ENCODE measurements at regions not wholly inside any gene's neighbourhood (a gene's known extent, or its start where the extent isn't known, plus 50 kb on each side); places are given as distances from the start of the nearest gene placed in this dataset.

DNA sequence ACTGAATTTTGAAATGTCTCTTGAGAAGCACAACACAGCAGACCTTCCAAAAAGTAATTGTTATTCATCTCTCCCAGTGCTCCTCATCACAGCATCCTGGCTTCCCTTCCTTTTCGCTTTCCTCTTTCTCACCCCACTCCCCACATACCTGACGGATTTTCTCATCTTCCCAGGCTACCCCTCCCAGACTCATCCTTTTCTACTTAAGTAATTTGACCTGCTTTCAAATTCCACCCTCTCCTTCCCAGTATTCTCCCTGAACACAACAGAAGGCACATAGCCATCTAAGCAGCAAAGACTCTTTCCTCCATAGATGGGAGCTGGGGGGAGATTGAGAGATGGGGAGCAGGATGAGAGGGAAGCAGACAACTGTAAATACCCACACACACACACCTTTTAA lies 187.1 kb upstream of the STT3B start:
- H3K27me3 ChIP-seq (ENCODE audit: insufficient read depth, low read length) = no peaks in the 10 kb centered on the region
- no peak overlapping the region for H3K27ac ChIP-seq (ENCODE audit: low read length)
- peaks cover 3% of the 10 kb centered on the region; the same call in 1 of the 2 replicates for H3K9me3 ChIP-seq (ENCODE audit: insufficient read depth, low read depth, low read length)

DNA sequence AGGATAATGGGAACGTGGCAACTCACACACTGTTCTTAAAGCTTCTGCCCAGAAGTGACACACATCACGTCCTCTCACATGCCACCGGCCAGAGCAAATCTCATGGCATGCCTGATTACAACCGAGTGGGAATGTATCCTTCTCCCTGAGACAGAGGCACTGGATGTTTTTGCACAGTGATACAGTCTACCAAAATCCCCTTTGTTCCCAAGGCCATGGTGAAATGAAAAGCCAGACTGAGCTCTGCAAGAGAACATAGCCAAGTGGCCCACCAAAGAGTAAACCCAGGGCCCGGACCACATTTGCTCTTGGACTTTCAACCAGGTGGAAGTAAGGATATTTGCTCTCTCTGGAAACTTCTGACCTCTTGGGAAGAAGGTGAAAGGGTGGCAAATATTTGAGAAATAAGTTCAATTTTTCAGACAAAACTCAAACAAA lies 186.2 kb upstream of the STT3B start:
- peaks cover 3% of the 10 kb centered on the region; the same call in 1 of the 2 replicates for H3K9me3 ChIP-seq (ENCODE audit: insufficient read depth, low read depth, low read length)
- H3K9ac ChIP-seq (ENCODE audit: low read depth, low read length) = no peak overlapping the region
- no peaks in the 10 kb centered on the region for H3K27me3 ChIP-seq (ENCODE audit: insufficient read depth, low read length)
- H3K36me3 ChIP-seq (ENCODE audit: insufficient read depth, low read depth, low read length) = no peaks in the 10 kb centered on the region
- H3K27ac ChIP-seq (ENCODE audit: low read length) = no peak overlapping the region
- 0 out of 2 replicates have a peak, but pooled peaks cover 8% of the 10 kb centered on the region for H3K4me1 ChIP-seq (ENCODE audit: insufficient read depth, low read length)
- no peak overlapping the region for H3K4me3 ChIP-seq (ENCODE audit: low read length)

More for the DNA sequence above, 187.1 kb upstream of the STT3B start:
- H3K4me3 ChIP-seq (ENCODE audit: low read length) = no peak overlapping the region
- H3K9ac ChIP-seq (ENCODE audit: low read depth, low read length) = no peak overlapping the region
- H3K36me3 ChIP-seq (ENCODE audit: insufficient read depth, low read depth, low read length) = no peaks in the 10 kb centered on the region
- 0 out of 2 replicates have a peak, but pooled peaks cover 6% of the 10 kb centered on the region for H3K4me1 ChIP-seq (ENCODE audit: insufficient read depth, low read length)

DNA sequence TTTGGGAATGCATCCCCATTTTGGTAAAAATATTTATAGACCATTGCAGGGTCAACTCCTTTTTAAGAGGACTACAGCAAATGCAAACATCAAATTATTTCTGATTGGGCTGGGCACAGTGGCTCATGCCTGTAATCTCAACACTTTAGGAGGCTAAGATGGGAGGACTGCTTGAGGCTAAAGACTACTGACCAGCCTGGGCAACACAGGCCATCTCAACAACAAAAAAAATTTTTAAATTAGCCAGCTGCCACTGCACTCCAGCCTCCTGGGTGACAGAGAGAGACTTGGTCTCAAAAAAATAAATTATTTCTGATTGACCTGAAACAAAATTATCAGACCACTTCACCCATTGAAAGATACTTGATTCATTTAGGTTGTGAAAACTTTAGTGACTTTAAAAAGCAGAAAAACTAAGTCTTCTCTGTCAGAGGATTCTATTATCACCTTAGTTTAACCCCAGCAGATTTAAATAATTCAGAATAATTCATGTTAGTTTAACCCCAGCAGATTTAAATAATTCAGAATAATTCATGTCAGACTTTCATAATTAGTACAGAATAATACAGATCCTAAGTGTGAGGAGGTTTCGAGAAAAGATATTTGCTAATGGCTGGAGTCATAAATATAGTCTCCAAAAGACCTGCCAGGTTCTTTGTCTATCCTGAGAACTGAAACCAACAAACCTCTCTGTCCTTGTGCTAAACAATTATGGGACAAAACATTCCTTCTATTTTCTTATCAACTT lies 183.6 kb upstream of the STT3B start:
- H3K27me3 ChIP-seq (ENCODE audit: insufficient read depth, low read length) = no peaks in the 10 kb centered on the region
- H3K9ac ChIP-seq (ENCODE audit: low read depth, low read length) = no peak overlapping the region
- no peaks in the 10 kb centered on the region for H3K36me3 ChIP-seq (ENCODE audit: insufficient read depth, low read depth, low read length)
- H3K4me3 ChIP-seq (ENCODE audit: low read length) = no peak overlapping the region
- 0 out of 2 replicates have a peak, but pooled peaks cover 8% of the 10 kb centered on the region for H3K4me1 ChIP-seq (ENCODE audit: insufficient read depth, low read length)
- no peak overlapping the region for H3K27ac ChIP-seq (ENCODE audit: low read length)
- peaks cover 3% of the 10 kb centered on the region; the same call in 1 of the 2 replicates for H3K9me3 ChIP-seq (ENCODE audit: insufficient read depth, low read depth, low read length)

DNA sequence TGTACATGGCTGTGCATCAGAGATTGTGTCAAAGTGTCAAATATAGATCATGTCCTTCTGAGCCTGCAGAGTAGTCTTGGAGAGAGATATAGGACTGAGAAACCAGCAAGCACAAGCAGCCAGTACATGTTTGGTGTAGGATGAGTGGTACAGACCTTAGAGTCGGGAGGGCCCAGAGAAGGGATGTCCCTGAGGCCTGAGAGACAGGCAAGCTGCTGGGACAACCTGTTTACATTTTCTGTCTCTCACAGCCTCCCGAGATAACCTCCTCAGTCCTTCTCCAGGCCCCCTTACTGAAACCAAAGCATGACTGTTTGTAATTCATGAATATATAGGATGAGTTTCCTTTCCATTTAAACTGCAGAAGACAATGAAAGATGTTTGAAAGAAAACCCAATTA lies 182.4 kb upstream of the STT3B start:
- Histone ChIP-seq H3K27me3 (ENCODE audit: insufficient read depth, low read length) (no peaks in the 10 kb centered on the region), H3K4me1 (ENCODE audit: insufficient read depth, low read length) (0 out of 2 replicates have a peak, but pooled peaks cover 8% of the 10 kb centered on the region)

DNA sequence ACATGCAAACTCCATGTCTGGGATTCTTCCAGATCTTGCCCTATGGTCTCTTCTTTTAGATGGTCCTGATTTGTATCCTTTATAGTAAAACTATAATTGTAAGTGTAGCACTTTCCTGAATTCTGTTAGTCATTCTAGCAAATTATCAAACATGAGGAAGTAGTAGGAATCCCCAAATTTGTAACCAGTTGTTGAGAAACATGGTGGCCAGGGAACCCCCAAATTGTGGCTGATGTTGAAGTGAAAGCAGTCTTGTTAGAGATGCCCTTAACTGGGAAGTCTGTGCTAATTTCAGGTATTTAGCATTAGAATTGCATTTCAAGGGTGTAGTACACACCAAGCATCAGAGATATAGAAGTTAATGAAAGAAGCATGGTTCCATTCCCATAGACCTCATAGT lies 180.4 kb upstream of the STT3B start:
- H3K27me3 ChIP-seq (ENCODE audit: insufficient read depth, low read length) = no peaks in the 10 kb centered on the region
- H3K27ac ChIP-seq (ENCODE audit: low read length) = no peak overlapping the region
- H3K36me3 ChIP-seq (ENCODE audit: insufficient read depth, low read depth, low read length) = no peaks in the 10 kb centered on the region
- 0 out of 2 replicates have a peak, but pooled peaks cover 8% of the 10 kb centered on the region for H3K4me1 ChIP-seq (ENCODE audit: insufficient read depth, low read length)
- no peak overlapping the region for H3K4me3 ChIP-seq (ENCODE audit: low read length)
- no peaks in the 10 kb centered on the region for H3K9me3 ChIP-seq (ENCODE audit: insufficient read depth, low read depth, low read length)
- H3K9ac ChIP-seq (ENCODE audit: low read depth, low read length) = no peak overlapping the region

More for the DNA sequence above, 182.4 kb upstream of the STT3B start:
- no peak overlapping the region for H3K4me3 ChIP-seq (ENCODE audit: low read length)
- no peak overlapping the region for H3K9ac ChIP-seq (ENCODE audit: low read depth, low read length)
- H3K27ac ChIP-seq (ENCODE audit: low read length) = no peak overlapping the region
- H3K36me3 ChIP-seq (ENCODE audit: insufficient read depth, low read depth, low read length) = no peaks in the 10 kb centered on the region
- H3K9me3 ChIP-seq (ENCODE audit: insufficient read depth, low read depth, low read length) = no peaks in the 10 kb centered on the region

DNA sequence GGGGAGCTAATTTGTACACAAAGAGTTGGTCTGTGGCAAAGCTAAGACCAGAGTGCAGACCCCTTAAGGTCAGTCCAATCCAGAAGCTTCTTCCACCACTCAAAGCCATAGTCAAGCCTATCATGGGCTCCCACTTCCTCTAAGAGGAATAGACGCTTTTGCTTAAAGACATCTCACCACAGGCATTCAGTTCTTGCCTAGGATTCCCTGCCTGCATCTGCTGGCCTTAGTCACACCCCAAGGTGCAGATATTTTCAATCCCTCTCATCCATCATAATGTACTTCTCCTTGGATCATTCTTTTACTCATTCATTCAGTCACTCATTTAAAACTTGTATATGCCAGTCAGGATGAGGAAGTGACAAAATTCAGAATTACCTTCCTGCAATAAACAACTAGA lies 179.6 kb upstream of the STT3B start:
- Histone ChIP-seq H3K27me3 (ENCODE audit: insufficient read depth, low read length) (no peaks in the 10 kb centered on the region), H3K4me3 (ENCODE audit: low read length) (no peak overlapping the region), H3K36me3 (ENCODE audit: insufficient read depth, low read depth, low read length) (no peaks in the 10 kb centered on the region), H3K9ac (ENCODE audit: low read depth, low read length) (no peak overlapping the region), H3K4me1 (ENCODE audit: insufficient read depth, low read length) (0 out of 2 replicates have a peak, but pooled peaks cover 8% of the 10 kb centered on the region), H3K9me3 (ENCODE audit: insufficient read depth, low read depth, low read length) (no peaks in the 10 kb centered on the region), H3K27ac (ENCODE audit: low read length) (no peak overlapping the region)

DNA sequence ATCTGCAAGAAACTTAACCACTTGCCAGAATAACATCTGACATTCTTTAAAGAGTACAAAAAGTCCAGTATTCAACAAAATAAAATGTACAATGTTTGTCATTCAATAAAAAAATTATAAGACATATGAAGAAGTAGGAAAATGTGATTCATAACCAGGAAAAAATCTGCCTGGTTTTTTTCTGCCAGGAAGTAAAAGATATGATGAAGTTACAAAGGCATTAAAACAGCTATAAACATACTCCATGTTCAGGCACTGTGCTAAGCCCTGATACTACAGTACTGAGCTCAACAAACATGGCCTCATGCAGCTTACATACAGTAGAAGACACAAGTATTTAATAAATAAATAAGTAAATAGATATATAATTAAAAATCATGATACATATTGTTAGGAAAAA lies 178.4 kb upstream of the STT3B start:
- Histone ChIP-seq H3K4me3 (ENCODE audit: low read length) (no peak overlapping the region), H3K9me3 (ENCODE audit: insufficient read depth, low read depth, low read length) (no peaks in the 10 kb centered on the region), H3K27me3 (ENCODE audit: insufficient read depth, low read length) (no peaks in the 10 kb centered on the region), H3K36me3 (ENCODE audit: insufficient read depth, low read depth, low read length) (no peaks in the 10 kb centered on the region), H3K9ac (ENCODE audit: low read depth, low read length) (no peak overlapping the region), H3K4me1 (ENCODE audit: insufficient read depth, low read length) (0 out of 2 replicates have a peak, but pooled peaks cover 8% of the 10 kb centered on the region), H3K27ac (ENCODE audit: low read length) (no peak overlapping the region)

DNA sequence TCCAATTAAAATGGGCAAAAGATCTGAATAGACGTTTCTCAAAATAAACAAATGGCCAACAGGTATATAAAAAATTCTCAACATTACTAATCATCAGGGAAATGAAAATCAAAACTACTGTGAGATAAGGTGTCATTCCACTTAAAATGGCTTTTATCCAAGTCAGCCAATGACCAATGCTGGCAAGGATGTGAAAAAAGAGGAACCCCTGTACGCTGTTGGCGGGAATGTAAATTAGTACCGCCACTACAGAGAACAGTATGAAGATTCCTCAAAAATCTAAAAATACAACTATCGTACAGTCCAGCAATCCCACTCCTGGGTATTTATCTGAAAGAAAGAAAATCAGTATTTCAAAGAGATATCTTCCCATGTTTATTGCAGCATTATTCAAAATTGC lies 176.9 kb upstream of the STT3B start:
- Histone ChIP-seq H3K36me3 (ENCODE audit: insufficient read depth, low read depth, low read length) (no peaks in the 10 kb centered on the region), H3K9ac (ENCODE audit: low read depth, low read length) (no peak overlapping the region), H3K4me1 (ENCODE audit: insufficient read depth, low read length) (peaks cover under 1% of the 10 kb centered on the region; the same call in 1 of the 2 replicates), H3K4me3 (ENCODE audit: low read length) (no peak overlapping the region), H3K9me3 (ENCODE audit: insufficient read depth, low read depth, low read length) (no peaks in the 10 kb centered on the region), H3K27me3 (ENCODE audit: insufficient read depth, low read length) (no peaks in the 10 kb centered on the region), H3K27ac (ENCODE audit: low read length) (no peak overlapping the region)

DNA sequence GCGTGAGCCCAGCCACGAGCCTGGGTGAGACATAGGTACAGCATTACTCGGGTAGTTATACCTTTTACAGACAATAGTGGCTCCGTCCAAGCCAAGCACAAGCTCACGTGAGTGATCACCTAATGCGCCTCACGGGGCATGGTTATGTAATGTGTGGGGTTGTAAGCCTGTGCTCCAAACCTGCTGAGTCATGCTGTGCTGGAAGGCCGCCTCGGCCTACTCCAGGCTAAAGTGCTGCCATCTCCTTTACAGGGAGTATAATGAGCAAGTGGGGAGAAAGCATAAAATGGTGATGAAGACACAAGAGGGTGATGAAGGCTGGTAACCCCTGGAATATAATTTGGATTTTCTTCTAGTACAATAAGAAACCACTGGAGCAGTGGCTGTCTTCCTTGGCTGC lies 175.8 kb upstream of the STT3B start:
- no peaks in the 10 kb centered on the region for H3K9me3 ChIP-seq (ENCODE audit: insufficient read depth, low read depth, low read length)
- H3K27me3 ChIP-seq (ENCODE audit: insufficient read depth, low read length) = no peaks in the 10 kb centered on the region
- H3K27ac ChIP-seq (ENCODE audit: low read length) = no peak overlapping the region
- H3K36me3 ChIP-seq (ENCODE audit: insufficient read depth, low read depth, low read length) = no peaks in the 10 kb centered on the region
- H3K4me3 ChIP-seq (ENCODE audit: low read length) = no peak overlapping the region
- no peak overlapping the region for H3K9ac ChIP-seq (ENCODE audit: low read depth, low read length)
- peaks cover 7% of the 10 kb centered on the region; the same call in 1 of the 2 replicates for H3K4me1 ChIP-seq (ENCODE audit: insufficient read depth, low read length)

DNA sequence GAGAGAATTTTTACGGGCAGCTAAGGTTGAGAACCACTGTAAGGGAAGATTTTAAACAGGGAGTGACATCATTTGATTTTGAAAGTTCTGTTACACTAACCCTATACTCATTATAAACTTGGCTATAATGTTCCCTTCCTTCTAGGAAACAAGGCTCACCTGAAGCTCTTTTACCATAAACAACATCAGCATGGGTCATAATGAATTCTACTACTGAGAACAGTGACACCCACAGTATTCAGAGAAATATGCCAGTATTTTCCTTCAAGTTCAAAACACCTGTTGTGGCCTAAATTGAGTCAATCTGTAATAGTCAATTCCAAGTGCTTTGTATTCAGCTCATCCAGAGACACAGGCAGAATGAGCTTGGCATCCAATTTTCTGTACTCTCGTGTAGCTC lies 175.3 kb upstream of the STT3B start:
- no peaks in the 10 kb centered on the region for H3K36me3 ChIP-seq (ENCODE audit: insufficient read depth, low read depth, low read length)
- no peaks in the 10 kb centered on the region for H3K27me3 ChIP-seq (ENCODE audit: insufficient read depth, low read length)
- H3K9me3 ChIP-seq (ENCODE audit: insufficient read depth, low read depth, low read length) = no peaks in the 10 kb centered on the region
- H3K27ac ChIP-seq (ENCODE audit: low read length) = no peak overlapping the region
- H3K9ac ChIP-seq (ENCODE audit: low read depth, low read length) = no peak overlapping the region
- peaks cover 7% of the 10 kb centered on the region; the same call in 1 of the 2 replicates for H3K4me1 ChIP-seq (ENCODE audit: insufficient read depth, low read length)
- no peak overlapping the region for H3K4me3 ChIP-seq (ENCODE audit: low read length)

DNA sequence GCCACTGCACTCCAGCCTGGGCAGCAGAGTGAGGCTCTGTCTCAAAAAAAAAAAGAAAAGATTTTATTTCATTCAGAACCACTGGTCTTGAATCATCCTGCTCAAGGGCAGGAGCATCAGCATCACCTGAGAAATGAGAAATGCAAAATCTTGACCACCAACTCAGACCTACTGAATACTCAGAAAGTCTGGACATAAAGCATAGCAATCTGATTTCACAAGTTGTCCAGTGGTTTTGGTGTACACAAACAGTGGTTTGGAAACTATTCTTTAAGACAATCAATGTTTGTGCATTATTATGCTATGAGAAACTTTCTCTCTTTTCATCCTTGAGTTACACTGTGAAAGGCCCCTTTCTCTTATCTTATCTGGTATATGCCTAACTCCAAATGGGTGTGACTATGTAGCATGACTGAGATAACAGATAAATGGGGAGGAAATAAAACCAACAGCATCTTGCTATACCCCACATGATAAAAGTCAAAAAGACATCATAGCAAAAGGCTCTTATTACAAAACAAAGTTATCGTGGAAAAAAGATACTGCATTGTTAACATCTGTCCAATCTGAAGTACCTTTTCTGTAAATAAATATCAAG lies 174.2 kb upstream of the STT3B start:
- Histone ChIP-seq H3K36me3 (ENCODE audit: insufficient read depth, low read depth, low read length) (no peaks in the 10 kb centered on the region), H3K27me3 (ENCODE audit: insufficient read depth, low read length) (no peaks in the 10 kb centered on the region), H3K27ac (ENCODE audit: low read length) (no peak overlapping the region), H3K4me3 (ENCODE audit: low read length) (no peak overlapping the region), H3K9me3 (ENCODE audit: insufficient read depth, low read depth, low read length) (no peaks in the 10 kb centered on the region), H3K9ac (ENCODE audit: low read depth, low read length) (no peak overlapping the region), H3K4me1 (ENCODE audit: insufficient read depth, low read length) (peaks cover 7% of the 10 kb centered on the region; the same call in 1 of the 2 replicates)

Data from iPS-20b (cell line).